Neural progenitor cell (in vitro differentiated cells): ENCODE measurements at regions not wholly inside any gene's neighbourhood (a gene's known extent, or its start where the extent isn't known, plus 50 kb on each side); places are given as distances from the start of the nearest gene placed in this dataset.

Source experiments
- DNase-seq: peaks from one replicate; pipeline ENCODE4 v3.0.0-alpha.2; 2016; ENCODE audit warnings: low spot score
- H2AFZ ChIP-seq: fragments of 200-600 bp; sonication (generic); replicated peaks from 2 replicates; pipeline ENCODE4 v1.6.1; 2016; ENCODE audit warnings: antibody characterized with exemption
- H3F3A ChIP-seq: fragments of 200-600 bp; sonication (generic); 2 replicates; pipeline ENCODE4 v1.6.1; 2016; ENCODE audit warnings: antibody characterized with exemption, low read depth
- H3K27ac ChIP-seq: fragments of 200-600 bp; sonication (generic); 2 replicates; pipeline ENCODE4 v1.5.1; 2016; ENCODE audit warnings: mild to moderate bottlenecking
- H3K27me3 ChIP-seq: fragments of 200-600 bp; sonication (generic); 2 replicates; pipeline ENCODE4 v1.6.1; 2016; ENCODE audit warnings: mild to moderate bottlenecking, moderate library complexity
- H3K36me3 ChIP-seq: fragments of 200-600 bp; sonication (generic); 2 replicates; pipeline ENCODE4 v1.5.1; 2016
- H3K4me1 ChIP-seq: fragments of 200-600 bp; sonication (generic); 2 replicates; pipeline ENCODE4 v1.6.1; 2016; ENCODE audit warnings: mixed run types
- H3K4me2 ChIP-seq: fragments of 200-600 bp; sonication (generic); 2 replicates; pipeline ENCODE4 v1.6.1; 2016
- H3K4me3 ChIP-seq: fragments of 200-600 bp; sonication (generic); 2 replicates; pipeline ENCODE4 v1.5.1; 2016
- H3K79me2 ChIP-seq: fragments of 200-600 bp; sonication (generic); 2 replicates; pipeline ENCODE4 v1.6.1; 2016; ENCODE audit warnings: low read depth
- H3K9ac ChIP-seq: fragments of 200-600 bp; sonication (generic); 2 replicates; pipeline ENCODE4 v1.6.1; 2016
- H3K9me3 ChIP-seq: fragments of 200-600 bp; sonication (generic); 2 replicates; pipeline ENCODE4 v1.5.1; 2016; ENCODE audit warnings: low read depth
- H4K20me1 ChIP-seq: fragments of 200-600 bp; sonication (generic); 2 replicates; pipeline ENCODE4 v1.6.1; 2016; ENCODE audit warnings: low read depth
- H3K27ac Mint-ChIP-seq: 3 replicates; pipeline ENCODE4 v1.8.0; 2021; ENCODE audit warnings: mixed read lengths
- H3K27me3 Mint-ChIP-seq: 2 replicates; pipeline ENCODE4 v1.8.0; 2022; ENCODE audit warnings: low read depth, mild to moderate bottlenecking, inconsistent platforms, moderate library complexity, mixed read lengths; ENCODE audit not compliant: insufficient read depth
- H3K36me3 Mint-ChIP-seq: 3 replicates; pipeline ENCODE4 v1.8.0; 2021; ENCODE audit warnings: mixed read lengths
- H3K4me1 Mint-ChIP-seq: 3 replicates; pipeline ENCODE4 v1.8.0; 2021; ENCODE audit warnings: mixed read lengths
- H3K4me3 Mint-ChIP-seq: 3 replicates; pipeline ENCODE4 v1.8.0; 2021; ENCODE audit warnings: mild to moderate bottlenecking, moderate library complexity, mixed read lengths
- H3K9me3 Mint-ChIP-seq: 3 replicates; pipeline ENCODE4 v1.8.0; 2020; ENCODE audit warnings: mixed read lengths
- CTCF ChIP-seq: fragments of 200-600 bp; sonication (generic); IDR thresholded peaks from 2 replicates; pipeline ENCODE4 v1.5.1; 2017; ENCODE audit warnings: antibody characterized with exemption, mild to moderate bottlenecking
- EZH2 ChIP-seq: fragments of 200-600 bp; sonication (generic); IDR thresholded peaks from 2 replicates; pipeline ENCODE4 v1.6.1; 2017; ENCODE audit warnings: antibody characterized with exemption, mild to moderate bottlenecking, moderate library complexity
- EZH2phosphoT487 ChIP-seq: fragments of 200-600 bp; sonication (generic); IDR thresholded peaks from 2 replicates; pipeline ENCODE4 v1.6.1; 2017; ENCODE audit warnings: antibody characterized with exemption

GRCh38 chr14:23773981-23774380, 137.8 kb downstream of the DHRS2 start:
- TF ChIP-seq EZH2 = no peak
- TF ChIP-seq CTCF = no peak
- no peak for TF ChIP-seq EZH2phosphoT487
- H3K36me3 ChIP-seq = no peaks in the 10 kb centered on the region
- no peaks in the 10 kb centered on the region for H3K9me3 Mint-ChIP-seq
- no peak overlapping the region for H3K27ac ChIP-seq
- peaks cover 7% of the 10 kb centered on the region for H3K4me1 Mint-ChIP-seq
- H3K79me2 ChIP-seq = no peaks in the 10 kb centered on the region
- H3K27me3 ChIP-seq = no peaks in the 10 kb centered on the region
- no peaks in the 10 kb centered on the region for H3K4me1 ChIP-seq
- H3K9me3 ChIP-seq = peaks cover 30% of the 10 kb centered on the region
- H3K4me3 Mint-ChIP-seq = no peak overlapping the region
- no peak overlapping the region for H2AFZ ChIP-seq
- no peak for DNase-seq
- H3K4me2 ChIP-seq = no peak overlapping the region
- H4K20me1 ChIP-seq = no peaks in the 10 kb centered on the region
- H3K27ac Mint-ChIP-seq = no peak overlapping the region
- H3K36me3 Mint-ChIP-seq = no peaks in the 10 kb centered on the region
- H3F3A ChIP-seq = no peaks in the 10 kb centered on the region
- H3K4me3 ChIP-seq = no peak overlapping the region
- H3K9ac ChIP-seq = no peak overlapping the region
- peaks cover 2% of the 10 kb centered on the region for H3K27me3 Mint-ChIP-seq

GRCh38 chr14:23776296-23776695, 140.1 kb downstream of the DHRS2 start:
- Histone ChIP-seq H3K4me2 (no peak overlapping the region), H3K36me3 (no peaks in the 10 kb centered on the region), H3K9me3 (peaks cover 28% of the 10 kb centered on the region), H3F3A (no peaks in the 10 kb centered on the region), H2AFZ (no peak overlapping the region), H3K4me1 (no peaks in the 10 kb centered on the region), H3K27me3 (no peaks in the 10 kb centered on the region), H3K4me3 (no peak overlapping the region), H3K9ac (no peak overlapping the region), H3K79me2 (no peaks in the 10 kb centered on the region), H3K27ac (no peak overlapping the region), H4K20me1 (no peaks in the 10 kb centered on the region)
- Mint-ChIP-seq H3K4me1 (peaks cover 7% of the 10 kb centered on the region), H3K36me3 (no peaks in the 10 kb centered on the region), H3K4me3 (no peak overlapping the region), H3K27me3 (peaks cover 2% of the 10 kb centered on the region), H3K9me3 (no peaks in the 10 kb centered on the region), H3K27ac (no peak overlapping the region)
- no peak for TF ChIP-seq EZH2phosphoT487
- TF ChIP-seq EZH2 = no peak
- TF ChIP-seq CTCF = no peak
- DNase-seq = no peak

GRCh38 chr14:23785208-23785607, 149.0 kb downstream of the DHRS2 start:
- Mint-ChIP-seq H3K4me3 (no peak overlapping the region), H3K4me1 (peaks cover 7% of the 10 kb centered on the region), H3K27ac (no peak overlapping the region), H3K36me3 (no peaks in the 10 kb centered on the region), H3K27me3 (peaks cover 4% of the 10 kb centered on the region), H3K9me3 (peaks cover 3% of the 10 kb centered on the region)
- TF ChIP-seq CTCF (no peak), EZH2 (no peak), EZH2phosphoT487 (no peak)
- Histone ChIP-seq H3K27ac (no peak overlapping the region), H3K9me3 (peaks cover 26% of the 10 kb centered on the region), H2AFZ (no peak overlapping the region), H4K20me1 (no peaks in the 10 kb centered on the region), H3K36me3 (no peaks in the 10 kb centered on the region), H3K79me2 (no peaks in the 10 kb centered on the region), H3K4me1 (no peaks in the 10 kb centered on the region), H3K27me3 (no peaks in the 10 kb centered on the region), H3K9ac (no peak overlapping the region), H3F3A (no peaks in the 10 kb centered on the region), H3K4me2 (no peak overlapping the region), H3K4me3 (no peak overlapping the region)
- DNase-seq = no peak

GRCh38 chr14:23787436-23787835, 151.3 kb downstream of the DHRS2 start:
- DNase-seq = no peak
- Histone ChIP-seq H3K4me2 (no peak overlapping the region), H3K9ac (no peak overlapping the region), H3K4me3 (no peak overlapping the region), H4K20me1 (no peaks in the 10 kb centered on the region), H3F3A (no peaks in the 10 kb centered on the region), H3K79me2 (no peaks in the 10 kb centered on the region), H2AFZ (no peak overlapping the region), H3K36me3 (no peaks in the 10 kb centered on the region), H3K4me1 (no peaks in the 10 kb centered on the region), H3K9me3 (peaks cover 36% of the 10 kb centered on the region), H3K27me3 (no peaks in the 10 kb centered on the region), H3K27ac (no peak overlapping the region)
- Mint-ChIP-seq H3K4me3 (no peak overlapping the region), H3K36me3 (no peaks in the 10 kb centered on the region), H3K27me3 (peaks cover 4% of the 10 kb centered on the region), H3K4me1 (peaks cover 7% of the 10 kb centered on the region), H3K27ac (no peak overlapping the region), H3K9me3 (peaks cover 3% of the 10 kb centered on the region)
- no peak for TF ChIP-seq CTCF
- no peak for TF ChIP-seq EZH2
- no peak for TF ChIP-seq EZH2phosphoT487
